HG02840 (cell line): ENCODE measurements at regions not wholly inside any gene's neighbourhood (a gene's known extent, or its start where the extent isn't known, plus 50 kb on each side); places are given as distances from the start of the nearest gene placed in this dataset.
"Not testable (repeated sequence)": the region's sequence is repeated elsewhere in the genome, so short reads cannot be mapped to it uniquely, and the experiment has no call there.

Source experiments
- ATAC-seq: cut with Tn5 transposase; IDR thresholded peaks from one replicate; pipeline ENCODE4 v1.9.1; 2021; ENCODE audit warnings: mild to moderate bottlenecking, moderate library complexity, moderate number of reproducible peaks; ENCODE audit not compliant: unreplicated experiment, low FRiP score

- no peak for ATAC-seq
Observed at GRCh38 chr10:105759669-105760068, 1118.6 kb downstream of the SORCS3 start.

GRCh38 chr10:105758209-105758998, 1117.3 kb downstream of the SORCS3 start:
- ATAC-seq: no peak

GRCh38 chr10:105757302-105757701, 1116.2 kb downstream of the SORCS3 start:
- no peak for ATAC-seq

- ATAC-seq: no peak
Observed at GRCh38 chr10:105756386-105756785, 1115.3 kb downstream of the SORCS3 start.

- no peak for ATAC-seq
Observed at GRCh38 chr10:105751688-105752087, 1110.6 kb downstream of the SORCS3 start.

GRCh38 chr10:105745596-105746148, 1104.6 kb downstream of the SORCS3 start:
- no peak for ATAC-seq

GRCh38 chr10:105743343-105744056, 1102.4 kb downstream of the SORCS3 start:
- no peak for ATAC-seq

GRCh38 chr10:105742923-105743322, 1101.8 kb downstream of the SORCS3 start:
- no peak for ATAC-seq

- ATAC-seq: no peak
Observed at GRCh38 chr10:105742184-105742583, 1101.1 kb downstream of the SORCS3 start.

- no peak for ATAC-seq
Observed at GRCh38 chr10:105734479-105734878, 1093.4 kb downstream of the SORCS3 start.

GRCh38 chr10:105733924-105734323, 1092.8 kb downstream of the SORCS3 start:
- ATAC-seq: no peak

GRCh38 chr10:105729428-105729827, 1088.3 kb downstream of the SORCS3 start:
- ATAC-seq: no peak

GRCh38 chr10:105727586-105727985, 1086.5 kb downstream of the SORCS3 start:
- ATAC-seq: not testable (repeated sequence)

- no peak for ATAC-seq
Observed at GRCh38 chr10:105727131-105727530, 1086.0 kb downstream of the SORCS3 start.

- no peak for ATAC-seq
Observed at GRCh38 chr10:105726149-105726548, 1085.1 kb downstream of the SORCS3 start.

GRCh38 chr10:105725007-105725406, 1083.9 kb downstream of the SORCS3 start:
- ATAC-seq: no peak

GRCh38 chr10:105718207-105718995, 1077.3 kb downstream of the SORCS3 start:
- ATAC-seq: no peak

- ATAC-seq: no peak
Observed at GRCh38 chr10:105714728-105715127, 1073.6 kb downstream of the SORCS3 start.

GRCh38 chr10:105707603-105708002, 1066.5 kb downstream of the SORCS3 start:
- ATAC-seq: no peak

GRCh38 chr10:105706281-105707026, 1065.4 kb downstream of the SORCS3 start:
- no peak for ATAC-seq
